ENCODE measurements at regions not wholly inside any gene's neighbourhood (a gene's known extent, or its start where the extent isn't known, plus 50 kb on each side); places are given as distances from the start of the nearest gene placed in this dataset.
"Not testable (repeated sequence)": the region's sequence is repeated elsewhere in the genome, so short reads cannot be mapped to it uniquely, and the experiment has no call there.

GRCh38 chr14:40216408-40216807 lies 784.2 kb upstream of the FBXO33 start:
- not testable (repeated sequence) for H4K8ac ChIP-seq (ENCODE audit: low read depth, low read length); H3K36me3 ChIP-seq (ENCODE audit: control insufficient read depth, insufficient read depth, low read length); H3K23ac ChIP-seq (ENCODE audit: low read length); H3K9ac ChIP-seq (ENCODE audit: low read length); H3K4ac ChIP-seq (ENCODE audit: low read depth, low read length); H3K18ac ChIP-seq (ENCODE audit: low read length); DNase-seq; H3K79me1 ChIP-seq (ENCODE audit: low read length); H3K79me2 ChIP-seq (ENCODE audit: control insufficient read depth, insufficient read depth, low read length); H3K27ac ChIP-seq (ENCODE audit: low read depth, low read length); H2BK120ac ChIP-seq (ENCODE audit: low read depth, low read length); H3K4me2 ChIP-seq (ENCODE audit: low read length); H2AK5ac ChIP-seq (ENCODE audit: low read length); H3K56ac ChIP-seq (ENCODE audit: low read length); H3K27me3 ChIP-seq (ENCODE audit: insufficient read depth, low read length, poor library complexity); H2BK15ac ChIP-seq (replicated peaks; ENCODE audit: low read depth); H4K5ac ChIP-seq (ENCODE audit: low read length); H3K4me1 ChIP-seq (ENCODE audit: control insufficient read depth, low read depth, low read length); H3K4me3 ChIP-seq (ENCODE audit: low read length); H2BK5ac ChIP-seq (ENCODE audit: low read length)
- no CpG with 5 or more reads among the region's 18 CpGs for WGBS (ENCODE audit: extremely low coverage, insufficient coverage, low lambda C conversion rate)

DNA sequence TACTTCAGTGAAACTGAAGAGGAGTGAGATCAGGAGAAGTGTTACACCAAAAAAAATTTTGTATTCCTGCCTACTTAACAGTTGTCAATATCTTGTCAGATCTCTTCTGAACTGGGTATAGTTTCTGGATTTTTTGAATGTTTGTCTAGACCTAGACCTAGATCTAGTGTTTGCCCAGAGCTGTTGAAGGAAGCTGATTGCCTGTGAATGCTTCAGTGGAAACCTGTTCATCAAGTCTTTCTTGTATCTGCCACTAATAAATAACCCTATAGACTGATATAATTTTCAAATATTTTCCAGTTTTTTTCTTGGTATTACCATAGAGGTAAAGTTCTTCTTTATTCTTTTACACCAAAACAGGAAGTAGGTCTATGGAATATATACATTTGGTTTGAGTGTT lies 781.5 kb upstream of the FBXO33 start:
- H3K79me2 ChIP-seq (ENCODE audit: control insufficient read depth, insufficient read depth, low read length): no peaks in the 10 kb centered on the region
- H3K18ac ChIP-seq (ENCODE audit: low read length): no peak overlapping the region
- H3K36me3 ChIP-seq (ENCODE audit: control insufficient read depth, insufficient read depth, low read length): no peaks in the 10 kb centered on the region
- H3K4me3 ChIP-seq (ENCODE audit: low read length): no peak overlapping the region
- no peak overlapping the region for H3K4me2 ChIP-seq (ENCODE audit: low read length)
- no peak overlapping the region for H3K9ac ChIP-seq (ENCODE audit: low read length)
- H4K8ac ChIP-seq (ENCODE audit: low read depth, low read length): no peak overlapping the region
- H3K27ac ChIP-seq (ENCODE audit: low read depth, low read length): no peak overlapping the region
- no peak overlapping the region for H2BK120ac ChIP-seq (ENCODE audit: low read depth, low read length)
- H2BK5ac ChIP-seq (ENCODE audit: low read length): no peak overlapping the region
- no peak overlapping the region for H3K56ac ChIP-seq (ENCODE audit: low read length)
- H2BK15ac ChIP-seq (replicated peaks; ENCODE audit: low read depth): no peak overlapping the region
- no peaks in the 10 kb centered on the region for H3K79me1 ChIP-seq (ENCODE audit: low read length)
- H3K4ac ChIP-seq (ENCODE audit: low read depth, low read length): no peak overlapping the region
- H3K27me3 ChIP-seq (ENCODE audit: insufficient read depth, low read length, poor library complexity): no peaks in the 10 kb centered on the region
- no peak overlapping the region for H2AK5ac ChIP-seq (ENCODE audit: low read length)
- no peak for DNase-seq
- H4K5ac ChIP-seq (ENCODE audit: low read length): no peak overlapping the region
- H3K23ac ChIP-seq (ENCODE audit: low read length): no peak overlapping the region
- no peaks in the 10 kb centered on the region for H3K4me1 ChIP-seq (ENCODE audit: control insufficient read depth, low read depth, low read length)

DNA sequence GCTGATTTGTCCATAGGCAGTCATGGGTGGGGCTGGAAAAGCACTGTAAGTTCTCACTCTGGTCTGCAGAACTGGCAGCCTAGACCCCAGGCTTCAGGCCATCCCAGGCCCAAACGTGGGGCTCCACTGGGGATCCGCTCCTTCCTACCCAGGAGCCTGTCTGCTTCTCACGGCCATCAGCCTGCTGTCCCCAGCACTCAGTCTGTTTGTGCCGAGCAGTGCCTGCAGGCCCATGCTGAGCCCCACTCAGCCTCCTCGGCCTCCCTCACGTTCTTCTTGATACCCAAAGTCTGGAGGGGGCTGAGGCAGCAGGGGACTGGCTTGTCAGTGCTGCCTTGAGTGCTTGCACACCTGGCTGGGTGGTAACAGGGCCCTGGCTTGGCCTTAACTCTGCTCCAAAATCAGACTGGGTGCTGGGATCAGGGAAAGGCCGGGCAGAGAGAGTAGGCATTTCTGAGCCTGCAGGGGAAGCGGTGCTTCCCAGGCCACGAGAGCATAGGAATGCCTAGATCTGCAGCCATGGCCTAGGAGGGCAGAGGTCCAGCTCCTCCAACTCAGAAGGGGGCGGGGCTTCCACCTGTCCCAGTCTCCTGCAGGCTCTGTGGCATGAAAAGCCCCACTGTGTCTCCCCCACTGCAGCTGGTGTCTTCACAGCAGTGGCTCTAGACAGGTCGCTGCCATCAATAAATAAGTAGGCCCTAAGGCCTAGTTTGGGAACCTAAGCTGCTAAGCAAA lies 772.4 kb upstream of the FBXO33 start:
- WGBS (ENCODE audit: extremely low coverage, insufficient coverage, low lambda C conversion rate): no CpG with 5 or more reads among the region's 11 CpGs
- no peak overlapping the region for H4K5ac ChIP-seq (ENCODE audit: low read length)
- no peak overlapping the region for H3K18ac ChIP-seq (ENCODE audit: low read length)
- no peak overlapping the region for H2AK5ac ChIP-seq (ENCODE audit: low read length)
- H3K4me1 ChIP-seq (ENCODE audit: control insufficient read depth, low read depth, low read length): no peaks in the 10 kb centered on the region
- no peak overlapping the region for H3K23ac ChIP-seq (ENCODE audit: low read length)
- no peak overlapping the region for H3K4me3 ChIP-seq (ENCODE audit: low read length)
- no peaks in the 10 kb centered on the region for H3K27me3 ChIP-seq (ENCODE audit: insufficient read depth, low read length, poor library complexity)
- H4K8ac ChIP-seq (ENCODE audit: low read depth, low read length): no peak overlapping the region
- H3K56ac ChIP-seq (ENCODE audit: low read length): no peak overlapping the region
- no peak overlapping the region for H2BK15ac ChIP-seq (replicated peaks; ENCODE audit: low read depth)
- H3K9ac ChIP-seq (ENCODE audit: low read length): no peak overlapping the region
- no peak overlapping the region for H2BK5ac ChIP-seq (ENCODE audit: low read length)
- no peaks in the 10 kb centered on the region for H3K79me2 ChIP-seq (ENCODE audit: control insufficient read depth, insufficient read depth, low read length)
- no peaks in the 10 kb centered on the region for H3K79me1 ChIP-seq (ENCODE audit: low read length)
- no peak overlapping the region for H3K4me2 ChIP-seq (ENCODE audit: low read length)
- no peak overlapping the region for H3K4ac ChIP-seq (ENCODE audit: low read depth, low read length)
- H3K36me3 ChIP-seq (ENCODE audit: control insufficient read depth, insufficient read depth, low read length): no peaks in the 10 kb centered on the region
- H3K27ac ChIP-seq (ENCODE audit: low read depth, low read length): no peak overlapping the region
- no peak overlapping the region for H2BK120ac ChIP-seq (ENCODE audit: low read depth, low read length)
- DNase-seq: peak; percentile 5

DNA sequence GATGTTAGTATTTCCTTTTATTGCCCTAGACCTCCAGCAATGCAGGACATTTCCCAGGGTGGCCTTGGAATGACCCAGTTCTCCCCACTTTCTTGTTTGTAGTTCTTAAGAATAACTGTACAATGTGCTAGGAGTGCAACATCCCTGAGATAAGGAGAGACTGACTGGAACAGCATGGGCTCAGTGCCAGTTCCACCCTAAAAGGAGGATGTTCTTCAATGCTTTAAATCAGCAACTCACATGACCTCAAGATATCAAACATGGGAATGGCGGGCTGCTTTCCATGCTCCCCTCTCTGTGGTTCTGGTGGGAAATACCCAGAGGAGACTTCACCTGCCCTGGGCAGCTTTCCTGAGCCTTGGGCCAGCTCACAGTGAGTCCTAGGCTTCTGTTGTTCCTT lies 766.9 kb upstream of the FBXO33 start:
- H3K4me1 ChIP-seq (ENCODE audit: control insufficient read depth, low read depth, low read length): no peaks in the 10 kb centered on the region
- no peak overlapping the region for H2AK5ac ChIP-seq (ENCODE audit: low read length)
- H3K79me2 ChIP-seq (ENCODE audit: control insufficient read depth, insufficient read depth, low read length): no peaks in the 10 kb centered on the region
- no peak overlapping the region for H2BK5ac ChIP-seq (ENCODE audit: low read length)
- DNase-seq: no peak
- H3K27me3 ChIP-seq (ENCODE audit: insufficient read depth, low read length, poor library complexity): no peaks in the 10 kb centered on the region
- no peak overlapping the region for H3K9ac ChIP-seq (ENCODE audit: low read length)
- no peak overlapping the region for H3K4me3 ChIP-seq (ENCODE audit: low read length)
- no peak overlapping the region for H2BK15ac ChIP-seq (replicated peaks; ENCODE audit: low read depth)
- H3K79me1 ChIP-seq (ENCODE audit: low read length): no peaks in the 10 kb centered on the region
- H3K4ac ChIP-seq (ENCODE audit: low read depth, low read length): no peak overlapping the region
- no peak overlapping the region for H3K4me2 ChIP-seq (ENCODE audit: low read length)
- no peak overlapping the region for H3K18ac ChIP-seq (ENCODE audit: low read length)
- no peak overlapping the region for H3K56ac ChIP-seq (ENCODE audit: low read length)
- no CpG with 5 or more reads among the region's 1 CpG for WGBS (ENCODE audit: extremely low coverage, insufficient coverage, low lambda C conversion rate)
- H4K8ac ChIP-seq (ENCODE audit: low read depth, low read length): no peak overlapping the region
- H3K23ac ChIP-seq (ENCODE audit: low read length): no peak overlapping the region
- no peak overlapping the region for H4K5ac ChIP-seq (ENCODE audit: low read length)
- H2BK120ac ChIP-seq (ENCODE audit: low read depth, low read length): no peak overlapping the region
- H3K36me3 ChIP-seq (ENCODE audit: control insufficient read depth, insufficient read depth, low read length): no peaks in the 10 kb centered on the region
- no peak overlapping the region for H3K27ac ChIP-seq (ENCODE audit: low read depth, low read length)

DNA sequence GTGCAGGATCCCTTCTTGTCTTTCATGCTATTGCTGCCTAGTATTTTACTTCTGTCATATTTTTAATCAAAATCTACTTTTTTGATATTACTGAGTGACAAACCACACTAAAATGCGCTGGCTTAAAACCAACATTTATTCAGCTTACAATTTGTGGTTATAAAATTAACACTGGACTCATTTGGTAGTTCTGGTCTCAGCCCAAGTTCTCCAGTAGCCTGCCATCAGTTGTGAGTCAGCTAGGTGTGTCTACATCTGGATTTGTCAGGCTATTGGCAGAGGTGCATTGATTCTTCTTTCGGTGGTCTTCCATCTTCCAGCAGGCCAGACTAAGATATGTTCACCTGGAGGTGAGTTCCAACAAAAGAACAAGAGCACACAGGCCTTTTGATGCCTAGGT lies 765.1 kb upstream of the FBXO33 start:
- DNase-seq: no peak

GRCh38 chr14:40188006-40188405 lies 755.8 kb upstream of the FBXO33 start:
- no peak for DNase-seq
- WGBS (ENCODE audit: extremely low coverage, insufficient coverage, low lambda C conversion rate): no CpG with 5 or more reads among the region's 3 CpGs
- no peaks in the 10 kb centered on the region for H3K79me2 ChIP-seq (ENCODE audit: control insufficient read depth, insufficient read depth, low read length)

More for the DNA sequence above, 765.1 kb upstream of the FBXO33 start:
- H3K56ac ChIP-seq (ENCODE audit: low read length): no peak overlapping the region
- no peak overlapping the region for H2BK120ac ChIP-seq (ENCODE audit: low read depth, low read length)
- no peak overlapping the region for H3K9ac ChIP-seq (ENCODE audit: low read length)
- H3K4ac ChIP-seq (ENCODE audit: low read depth, low read length): no peak overlapping the region
- no peak overlapping the region for H3K4me2 ChIP-seq (ENCODE audit: low read length)
- H3K27me3 ChIP-seq (ENCODE audit: insufficient read depth, low read length, poor library complexity): no peaks in the 10 kb centered on the region
- H3K79me2 ChIP-seq (ENCODE audit: control insufficient read depth, insufficient read depth, low read length): no peaks in the 10 kb centered on the region
- no CpG with 5 or more reads among the region's 2 CpGs for WGBS (ENCODE audit: extremely low coverage, insufficient coverage, low lambda C conversion rate)
- no peaks in the 10 kb centered on the region for H3K36me3 ChIP-seq (ENCODE audit: control insufficient read depth, insufficient read depth, low read length)
- no peaks in the 10 kb centered on the region for H3K4me1 ChIP-seq (ENCODE audit: control insufficient read depth, low read depth, low read length)
- H3K4me3 ChIP-seq (ENCODE audit: low read length): no peak overlapping the region
- no peak overlapping the region for H3K23ac ChIP-seq (ENCODE audit: low read length)
- H2BK15ac ChIP-seq (replicated peaks; ENCODE audit: low read depth): no peak overlapping the region
- H4K8ac ChIP-seq (ENCODE audit: low read depth, low read length): no peak overlapping the region
- no peak overlapping the region for H2AK5ac ChIP-seq (ENCODE audit: low read length)
- H4K5ac ChIP-seq (ENCODE audit: low read length): no peak overlapping the region
- H2BK5ac ChIP-seq (ENCODE audit: low read length): no peak overlapping the region
- no peaks in the 10 kb centered on the region for H3K79me1 ChIP-seq (ENCODE audit: low read length)
- H3K27ac ChIP-seq (ENCODE audit: low read depth, low read length): no peak overlapping the region
- no peak overlapping the region for H3K18ac ChIP-seq (ENCODE audit: low read length)

More at GRCh38 chr14:40188006-40188405, 755.8 kb upstream of the FBXO33 start:
- no peaks in the 10 kb centered on the region for H3K27me3 ChIP-seq (ENCODE audit: insufficient read depth, low read length, poor library complexity)
- H2BK120ac ChIP-seq (ENCODE audit: low read depth, low read length): no peak overlapping the region
- no peak overlapping the region for H3K27ac ChIP-seq (ENCODE audit: low read depth, low read length)
- H2BK5ac ChIP-seq (ENCODE audit: low read length): no peak overlapping the region
- H3K79me1 ChIP-seq (ENCODE audit: low read length): no peaks in the 10 kb centered on the region
- no peak overlapping the region for H3K23ac ChIP-seq (ENCODE audit: low read length)
- no peaks in the 10 kb centered on the region for H3K4me1 ChIP-seq (ENCODE audit: control insufficient read depth, low read depth, low read length)
- H3K4me3 ChIP-seq (ENCODE audit: low read length): no peak overlapping the region
- no peak overlapping the region for H3K4ac ChIP-seq (ENCODE audit: low read depth, low read length)
- no peak overlapping the region for H2BK15ac ChIP-seq (replicated peaks; ENCODE audit: low read depth)
- no peak overlapping the region for H2AK5ac ChIP-seq (ENCODE audit: low read length)
- H3K56ac ChIP-seq (ENCODE audit: low read length): no peak overlapping the region
- no peak overlapping the region for H4K5ac ChIP-seq (ENCODE audit: low read length)
- no peak overlapping the region for H3K9ac ChIP-seq (ENCODE audit: low read length)
- H4K8ac ChIP-seq (ENCODE audit: low read depth, low read length): no peak overlapping the region
- no peaks in the 10 kb centered on the region for H3K36me3 ChIP-seq (ENCODE audit: control insufficient read depth, insufficient read depth, low read length)
- H3K18ac ChIP-seq (ENCODE audit: low read length): no peak overlapping the region
- H3K4me2 ChIP-seq (ENCODE audit: low read length): no peak overlapping the region

All from mesendoderm (in vitro differentiated cells).